Tibial nerve (tissue), 4 donors: ENCODE measurements at regions not wholly inside any gene's neighbourhood (a gene's known extent, or its start where the extent isn't known, plus 50 kb on each side); places are given as distances from the start of the nearest gene placed in this dataset.

Source experiments
- DNase-seq, 2 donors: peaks; one replicate each; pipeline ENCODE4 v3.0.0-alpha.2; 2019; ENCODE audit warnings: low spot score in 2 of 2
- H3K27ac ChIP-seq, 4 donors: fragments of 200-600 bp; sonication (generic) in 3 of 4; one replicate each; pipeline ENCODE4 v1.5.1; 2017 to 2019; ENCODE audit warnings: mild to moderate bottlenecking in 1 of 4
- H3K27me3 ChIP-seq, 2 donors: fragments of 200-600 bp; sonication (generic) in 1 of 2; one replicate each; pipeline versions ENCODE4 v1.5.1 to v1.6.0; 2017 to 2019
- H3K36me3 ChIP-seq, 3 donors: fragments of 200-600 bp; sonication (generic); one replicate each; pipeline ENCODE4 v1.5.1; 2018 to 2019
- H3K4me1 ChIP-seq, 4 donors: fragments of 200-600 bp; sonication (generic) in 3 of 4; one replicate each; pipeline ENCODE4 v1.5.1; 2017 to 2019
- H3K4me3 ChIP-seq, 4 donors: fragments of 200-600 bp; sonication (generic) in 3 of 4; one replicate each; pipeline ENCODE4 v1.5.1; 2017 to 2019; ENCODE audit warnings: mild to moderate bottlenecking in 1 of 4, moderate library complexity in 1 of 4
- H3K9me3 ChIP-seq, 4 donors: fragments of 200-600 bp; sonication (generic) in 3 of 4; one replicate each; pipeline ENCODE4 v1.5.1; 2017 to 2019
- CTCF ChIP-seq, 5 experiments: fragments of 200-600 bp in 3 of 5; fragments of 450-650 bp in 2 of 5; sonication (generic) in 3 of 5; IDR thresholded peaks; one replicate each; pipeline ENCODE4 v1.5.1; 2016 to 2019; ENCODE audit warnings: antibody characterized with exemption in 5 of 5, mild to moderate bottlenecking in 3 of 5, moderate library complexity in 2 of 5
- EP300 ChIP-seq, 2 donors: sonication (generic); formaldehyde crosslinking; IDR thresholded peaks; one replicate each; pipeline ENCODE4 v1.6.1; 2017; ENCODE audit warnings: antibody characterized with exemption in 2 of 2, mild to moderate bottlenecking in 1 of 2
- POLR2A ChIP-seq, 2 donors: fragments of 450-650 bp; IDR thresholded peaks; one replicate each; pipeline ENCODE4 v1.6.1; 2017; ENCODE audit warnings: antibody characterized with exemption in 2 of 2, mild to moderate bottlenecking in 2 of 2, moderate library complexity in 2 of 2
- WGBS, 2 donors: methylation state at CpG; one replicate each; pipeline ENCODE4 v1.1.5; 2018; 5-methylcytosine and 5-hydroxymethylcytosine counted together

DNA sequence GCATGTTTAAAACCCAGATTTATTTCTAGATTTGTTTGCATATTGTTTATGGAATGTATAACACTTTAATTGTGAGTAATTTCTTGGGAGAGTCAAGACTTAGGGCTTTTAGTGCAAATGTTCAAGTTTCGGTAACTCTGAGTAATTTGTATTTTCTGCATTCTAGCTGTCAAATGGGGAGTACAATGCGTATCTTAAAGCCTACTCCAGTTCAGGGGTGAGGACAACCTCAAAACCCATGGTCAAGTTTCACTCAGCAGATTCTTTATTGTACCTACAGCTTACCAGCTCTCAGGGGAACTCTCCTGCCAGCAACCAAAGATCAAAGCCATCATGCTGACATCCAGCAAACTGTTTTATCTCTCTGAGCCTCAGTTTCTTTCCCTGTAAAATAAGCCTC is 458.6 kb upstream of the JARID2 start:
- H3K27ac ChIP-seq = no peak overlapping the region
- H3K27me3 ChIP-seq = no peaks in the 10 kb centered on the region
- no peaks in the 10 kb centered on the region for H3K4me1 ChIP-seq
- 92 to 94% methylated on average over 2 of the region's 2 CpGs for WGBS, 2 donors
- no peak for DNase-seq
- no peak for TF ChIP-seq POLR2A (IDR thresholded peaks at IDR 0.05)
- no peak for TF ChIP-seq CTCF (IDR thresholded peaks at IDR 0.05)
- no peak for TF ChIP-seq EP300 (IDR thresholded peaks at IDR 0.05)
- no peaks in the 10 kb centered on the region for H3K9me3 ChIP-seq
- H3K36me3 ChIP-seq = no peaks in the 10 kb centered on the region
- no peak overlapping the region for H3K4me3 ChIP-seq

GRCh38 chr6:14787677-14788076 is 458.2 kb upstream of the JARID2 start:
- 95 to 98% methylated on average over 2 of the region's 2 CpGs for WGBS, 2 donors
- DNase-seq = no peak
- no peaks in the 10 kb centered on the region for H3K27me3 ChIP-seq
- H3K27ac ChIP-seq = no peak overlapping the region
- no peaks in the 10 kb centered on the region for H3K4me1 ChIP-seq
- H3K9me3 ChIP-seq = no peaks in the 10 kb centered on the region
- no peaks in the 10 kb centered on the region for H3K36me3 ChIP-seq
- TF ChIP-seq POLR2A (IDR thresholded peaks at IDR 0.05) (no peak), CTCF (IDR thresholded peaks at IDR 0.05) (no peak), EP300 (IDR thresholded peaks at IDR 0.05) (no peak)
- H3K4me3 ChIP-seq = no peak overlapping the region

- Histone ChIP-seq H3K36me3 (no peaks in the 10 kb centered on the region), H3K27ac (no peak overlapping the region), H3K4me3 (no peak overlapping the region), H3K27me3 (no peaks in the 10 kb centered on the region), H3K4me1 (no peaks in the 10 kb centered on the region), H3K9me3 (no peaks in the 10 kb centered on the region)
- WGBS, 2 donors = 79 to 82% methylated on average over 4 of the region's 4 CpGs
- TF ChIP-seq EP300 (IDR thresholded peaks at IDR 0.05) = no peak
- no peak for DNase-seq
These were observed 455.9 kb upstream of the JARID2 start for GRCh38 chr6:14789996-14790395.

DNA sequence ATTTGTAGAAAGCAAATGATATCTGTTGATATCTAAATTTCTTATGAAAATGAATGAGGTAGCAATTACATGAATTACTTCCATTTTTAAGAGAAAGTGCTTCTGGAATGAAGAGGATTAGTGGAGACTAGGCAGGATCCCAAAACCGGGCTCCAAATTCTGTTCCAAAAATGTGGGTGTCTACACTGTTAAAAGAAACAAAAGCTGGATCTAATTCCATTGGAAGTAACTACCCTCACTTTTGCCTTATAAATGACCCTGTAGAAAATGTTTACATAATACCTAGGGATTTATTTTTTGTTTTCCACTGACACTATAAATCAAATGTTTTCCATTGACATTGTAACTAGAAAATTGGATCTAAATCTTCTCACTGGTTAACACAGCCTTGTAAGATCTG is 454.9 kb upstream of the JARID2 start:
- H3K36me3 ChIP-seq = no peaks in the 10 kb centered on the region
- DNase-seq = no peak
- TF ChIP-seq POLR2A (IDR thresholded peaks at IDR 0.05) = no peak
- no peak for TF ChIP-seq EP300 (IDR thresholded peaks at IDR 0.05)
- TF ChIP-seq CTCF (IDR thresholded peaks at IDR 0.05) = no peak
- H3K27ac ChIP-seq = no peak overlapping the region
- no peak overlapping the region for H3K4me3 ChIP-seq
- H3K27me3 ChIP-seq = no peaks in the 10 kb centered on the region
- no peaks in the 10 kb centered on the region for H3K4me1 ChIP-seq
- H3K9me3 ChIP-seq = no peaks in the 10 kb centered on the region
- WGBS, 2 donors = 63 to 68% methylated on average over 1 of the region's 1 CpG

- H3K4me3 ChIP-seq = no peak overlapping the region
- H3K9me3 ChIP-seq = no peaks in the 10 kb centered on the region
- DNase-seq = no peak
- no peaks in the 10 kb centered on the region for H3K36me3 ChIP-seq
- TF ChIP-seq EP300 (IDR thresholded peaks at IDR 0.05) (no peak), CTCF (IDR thresholded peaks at IDR 0.05) (no peak), POLR2A (IDR thresholded peaks at IDR 0.05) (no peak)
- H3K27me3 ChIP-seq = no peaks in the 10 kb centered on the region
- H3K4me1 ChIP-seq = no peaks in the 10 kb centered on the region
- WGBS, 2 donors = 59 to 70% methylated on average over 2 of the region's 2 CpGs
- H3K27ac ChIP-seq = no peak overlapping the region
These were observed 454.3 kb upstream of the JARID2 start for GRCh38 chr6:14791526-14791925.
